Fibroblast of skin of abdomen (primary cell): ENCODE measurements at regions not wholly inside any gene's neighbourhood (a gene's known extent, or its start where the extent isn't known, plus 50 kb on each side); places are given as distances from the start of the nearest gene placed in this dataset.
"Not testable (repeated sequence)": the region's sequence is repeated elsewhere in the genome, so short reads cannot be mapped to it uniquely, and the experiment has no call there.

Experiments used
- DNase-seq: peaks from one replicate; pipeline ENCODE4 v3.0.0-alpha.2; 2013

GRCh38 chrX:126641076-126641475 lies 88.5 kb upstream of the DCAF12L1 start:
- DNase-seq = not testable (repeated sequence)

DNA sequence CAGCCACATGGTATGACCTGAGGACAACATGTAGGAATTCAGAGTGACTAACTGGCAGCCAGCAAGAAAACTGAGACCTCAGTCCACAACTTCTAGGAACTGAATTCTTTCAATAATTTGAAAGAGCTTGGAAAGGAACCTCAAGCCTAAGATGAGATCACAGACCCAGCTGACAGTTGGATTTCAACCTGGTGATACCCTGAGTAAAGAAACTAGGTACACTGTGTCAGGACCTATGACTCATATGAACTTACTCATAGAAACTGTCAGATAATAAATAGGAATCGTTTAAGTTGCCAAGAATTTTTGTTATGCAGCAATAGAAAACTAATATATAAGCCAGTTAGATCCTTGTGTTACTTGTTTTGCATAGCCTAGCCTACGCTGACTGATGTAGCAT lies 102.4 kb upstream of the DCAF12L1 start:
- peak; percentile 0 for DNase-seq

- peak; percentile 75 for DNase-seq
Measured at GRCh38 chrX:126658447-126658846, 105.8 kb upstream of the DCAF12L1 start.

- DNase-seq = no peak
Measured at GRCh38 chrX:126670258-126670657, 117.6 kb upstream of the DCAF12L1 start.

DNA sequence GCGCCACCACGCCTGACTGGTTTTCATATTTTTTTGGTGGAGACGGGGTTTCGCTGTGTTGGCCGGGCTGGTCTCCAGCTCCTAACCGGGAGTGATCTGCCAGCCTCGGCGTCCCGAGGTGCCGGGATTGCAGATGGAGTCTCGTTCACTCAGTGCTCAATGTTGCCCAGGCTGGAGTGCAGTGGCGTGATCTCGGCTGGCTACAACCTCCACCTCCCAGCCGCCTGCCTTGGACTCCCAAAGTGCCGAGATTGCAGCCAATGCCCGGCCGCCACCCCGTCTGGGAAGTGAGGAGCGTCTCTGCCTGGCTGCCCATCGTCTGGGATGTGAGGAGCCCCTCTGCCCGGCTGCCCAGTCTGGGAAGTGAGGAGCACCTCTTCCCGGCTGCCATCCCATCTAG lies 120.8 kb upstream of the DCAF12L1 start:
- not testable (repeated sequence) for DNase-seq

DNA sequence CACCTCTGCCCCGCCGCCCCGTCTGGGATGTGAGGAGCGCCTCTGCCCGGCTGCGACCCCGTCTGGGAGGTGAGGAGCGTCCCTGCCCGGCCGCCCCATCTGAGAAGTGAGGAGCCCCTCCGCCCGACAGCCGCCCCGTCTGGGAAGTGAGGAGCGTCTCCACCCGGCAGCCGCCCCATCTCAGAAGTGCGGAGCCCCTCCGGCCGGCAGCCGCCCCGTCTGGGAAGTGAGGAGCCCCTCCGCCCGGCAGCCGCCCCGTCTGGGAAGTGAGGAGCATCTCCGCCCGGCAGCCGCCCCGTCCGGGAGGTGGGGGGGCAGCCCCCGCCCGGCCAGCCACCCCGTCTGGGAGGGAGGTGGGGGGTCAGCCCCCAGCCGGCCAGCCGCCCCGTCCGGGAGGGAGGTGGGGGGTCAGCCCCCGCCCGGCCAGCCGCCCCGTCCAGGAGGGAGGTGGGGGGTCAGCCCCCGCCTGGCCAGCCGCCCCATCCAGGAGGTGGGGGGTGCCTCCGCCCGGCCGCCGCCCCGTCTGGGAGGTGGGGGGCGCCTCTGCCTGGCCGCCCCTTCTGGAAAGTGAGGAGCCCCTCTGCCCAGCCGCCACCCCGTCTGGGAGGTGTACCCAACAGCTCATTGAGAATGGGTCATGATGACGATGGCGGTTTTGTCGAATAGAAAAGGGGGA lies 121.3 kb upstream of the DCAF12L1 start:
- DNase-seq = not testable (repeated sequence)

- no peak for DNase-seq
Measured at GRCh38 chrX:126695375-126695896, 124.1 kb upstream of the PRR32 start.

- DNase-seq = no peak
Measured at GRCh38 chrX:126697091-126697490, 122.4 kb upstream of the PRR32 start.

DNA sequence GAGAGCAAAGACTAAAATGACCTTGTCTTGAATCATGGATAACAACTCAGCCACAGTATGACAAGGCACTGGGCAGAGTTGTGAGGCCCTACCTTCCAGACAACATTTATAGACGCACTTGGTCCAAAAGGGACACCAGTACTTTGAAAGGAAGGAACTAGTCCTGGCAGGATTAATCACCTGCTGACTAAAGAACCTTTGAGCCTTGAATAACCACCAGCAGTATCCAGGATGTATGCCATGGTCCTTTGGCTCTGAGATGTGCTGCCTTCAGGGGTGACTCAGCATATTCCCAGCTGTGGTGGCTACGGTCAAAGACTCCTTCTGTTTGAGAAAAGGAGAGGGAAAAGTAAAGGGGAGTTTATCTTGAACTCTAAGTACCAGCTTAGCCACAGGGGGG lies 118.1 kb upstream of the PRR32 start:
- DNase-seq = no peak

DNA sequence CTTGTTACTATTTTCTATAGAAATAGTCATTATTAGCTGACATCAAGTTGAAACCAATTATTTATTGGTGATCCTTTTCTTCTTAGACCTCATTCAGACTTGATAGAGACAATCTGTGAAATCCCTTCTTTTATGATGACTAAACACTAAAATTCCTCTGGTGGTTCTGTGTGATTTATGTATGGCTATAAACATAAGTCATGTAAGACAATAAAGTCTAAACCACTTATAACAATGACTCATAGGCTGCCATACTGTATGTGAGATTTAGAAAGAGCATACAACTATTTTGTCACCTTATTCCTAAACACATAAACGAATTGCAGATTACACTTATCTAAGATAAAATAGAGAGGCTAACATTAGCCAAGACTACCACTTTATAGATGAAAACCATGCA lies 101.1 kb upstream of the PRR32 start:
- DNase-seq = peak; percentile 27

DNA sequence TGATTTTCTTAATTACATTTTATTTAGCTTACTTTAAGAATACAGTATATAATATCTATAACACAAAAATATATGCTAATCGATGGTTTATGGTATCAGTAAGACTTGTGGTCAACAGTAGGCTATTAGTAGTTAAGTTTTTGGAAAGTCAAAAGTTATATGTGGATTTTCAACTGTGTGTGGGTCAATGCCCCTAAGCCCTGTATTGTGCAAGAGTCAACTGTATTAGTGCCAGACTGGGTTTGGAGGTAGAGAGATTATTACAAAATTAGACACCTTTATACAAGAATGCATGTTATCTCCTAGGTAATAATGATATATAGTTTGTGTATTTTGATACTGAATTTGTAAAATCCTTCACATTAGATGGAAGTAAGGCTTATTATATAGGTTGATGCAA lies 100.3 kb upstream of the PRR32 start:
- no peak for DNase-seq

GRCh38 chrX:126723881-126724280 lies 95.6 kb upstream of the PRR32 start:
- DNase-seq = no peak

DNA sequence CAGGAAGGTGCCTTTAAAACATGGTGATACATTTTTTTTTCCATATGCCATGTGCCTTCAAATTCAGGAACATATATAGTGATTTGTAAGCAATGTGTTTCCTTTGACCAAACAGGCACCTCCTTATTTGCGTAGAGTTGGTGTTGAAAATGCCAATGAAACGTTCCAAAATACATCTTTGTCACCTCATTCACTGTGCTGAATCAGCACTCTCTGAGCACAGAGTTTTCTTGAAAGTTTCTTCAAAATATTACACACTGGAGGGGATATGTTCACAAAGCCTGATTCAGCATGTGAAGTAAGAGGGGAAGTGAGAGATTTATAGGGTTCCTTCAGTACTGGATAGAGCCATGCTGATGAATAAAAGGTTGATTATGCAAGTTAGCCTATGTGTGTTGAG lies 85.7 kb upstream of the PRR32 start:
- no peak for DNase-seq
